Left cardiac atrium (tissue), 4 donors: ENCODE measurements at regions not wholly inside any gene's neighbourhood (a gene's known extent, or its start where the extent isn't known, plus 50 kb on each side); places are given as distances from the start of the nearest gene placed in this dataset.
"Not testable (repeated sequence)": the region's sequence is repeated elsewhere in the genome, so short reads cannot be mapped to it uniquely, and the experiment has no call there.

Source experiments
- ATAC-seq, 2 donors: fragments of 200-7000 bp; cut with Tn5 transposase; one replicate each; pipeline ENCODE4 v1.9.1; 2020; ENCODE audit warnings: mild to moderate bottlenecking in 2 of 2, moderate library complexity in 2 of 2
- DNase-seq: peaks from one replicate; pipeline ENCODE4 v3.0.0-alpha.2; 2020
- intact Hi-C, 2 donors: fragments of 100-400 bp; cut with DNase I; formaldehyde crosslinking; loops; one replicate each; pipeline versions ENCODE4 v1.14.1 to v1.15.1; 2022 to 2023
- donor health status: DM: no; HTN: yes; CAD: no.
- donor health status: DM: no; HTN: yes; CAD: no; lungs with severe emphysema.
- donor health status: DM: yes; HTN: yes; CAD: no.
- donor health status: Dilated cardiomyopathy.

DNA sequence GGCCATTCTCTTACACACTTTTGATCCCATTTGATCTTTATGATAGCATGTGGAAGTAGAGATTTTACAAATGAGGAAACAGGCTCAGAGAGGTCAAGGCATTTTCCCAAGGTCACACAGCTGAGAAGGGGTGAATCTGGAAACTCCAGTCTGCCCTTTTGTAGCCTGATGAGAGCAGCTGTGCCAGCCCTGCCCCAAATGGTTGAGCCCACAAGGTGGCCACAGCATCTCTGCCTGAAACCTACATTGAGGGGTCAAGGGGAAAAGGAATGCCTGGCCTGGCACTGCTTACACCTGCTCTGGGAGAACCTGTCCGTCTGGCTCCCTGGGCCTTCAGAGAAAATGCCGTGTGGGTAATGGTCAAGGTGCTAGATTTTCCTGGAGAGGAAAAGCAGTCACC lies 200.2 kb upstream of the LINGO1 start:
- no peak for DNase-seq
- intact Hi-C loops: no loop called here
- ATAC-seq: no peak

DNA sequence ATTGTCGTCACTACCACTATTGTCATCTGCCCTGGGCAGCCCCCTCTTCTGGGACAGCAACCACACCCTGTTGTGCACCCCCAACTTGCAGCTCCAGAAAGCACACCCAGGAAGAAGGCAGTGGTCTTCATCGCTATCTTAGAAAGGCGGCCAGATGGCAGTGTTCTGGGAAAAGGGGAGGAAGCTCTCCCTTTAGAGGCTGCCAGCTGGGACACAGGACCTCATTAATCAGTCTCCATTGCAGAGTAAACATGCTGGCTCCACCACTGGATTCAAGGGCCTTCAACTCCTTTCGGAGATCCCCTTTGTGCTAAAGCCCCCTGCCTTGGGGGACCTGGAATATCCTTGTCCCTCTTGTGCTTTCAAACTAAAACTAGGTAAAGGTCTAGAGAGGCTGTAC lies 199.3 kb upstream of the LINGO1 start:
- ATAC-seq (no peak), DNase-seq (peak; percentile 3)
- intact Hi-C loops: no loop called here

DNA sequence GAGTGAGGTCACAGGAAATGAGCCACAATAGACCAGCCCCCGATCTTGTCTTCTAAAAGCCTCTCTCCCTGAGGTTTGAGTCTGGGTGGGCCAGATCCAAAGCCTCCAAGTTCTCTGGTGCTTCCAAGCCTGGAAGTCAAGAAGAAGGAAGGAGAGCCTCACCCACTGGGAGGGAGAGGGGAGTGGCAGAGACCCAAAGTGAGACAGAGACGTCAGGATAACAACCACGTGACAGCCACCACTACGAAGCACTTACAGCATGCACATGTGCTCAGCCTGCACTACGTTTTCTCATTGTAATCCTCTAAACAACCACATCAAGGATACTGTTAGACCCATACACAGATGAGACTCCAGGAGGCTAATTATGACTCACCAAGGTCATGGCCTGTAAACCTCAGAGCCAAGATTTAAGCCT lies 197.3 kb upstream of the LINGO1 start:
- peak; percentile 8 for DNase-seq
- intact Hi-C loops: no loop called here
- ATAC-seq: no peak

DNA sequence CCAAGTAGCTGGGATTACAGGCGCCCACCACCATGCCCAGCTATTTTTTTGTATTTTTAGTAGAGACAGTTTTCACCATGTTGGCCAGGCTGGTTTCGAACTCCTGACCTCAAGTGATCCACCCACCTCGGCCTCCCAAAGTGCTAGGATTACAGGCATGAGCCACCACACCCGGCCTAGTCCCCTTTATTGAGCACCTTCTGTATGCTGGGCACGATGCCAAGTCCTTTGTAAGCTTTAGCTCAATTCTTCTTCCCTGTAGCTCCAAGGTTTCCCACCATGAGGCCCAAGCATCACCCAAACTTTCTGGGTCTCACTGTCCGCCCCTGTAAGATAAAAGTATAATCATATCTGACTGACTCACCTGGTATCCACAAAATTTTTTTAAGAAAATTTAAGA lies 196.6 kb upstream of the LINGO1 start:
- ATAC-seq, intact Hi-C loops: not testable (repeated sequence)
- peak; percentile 3 for DNase-seq

DNA sequence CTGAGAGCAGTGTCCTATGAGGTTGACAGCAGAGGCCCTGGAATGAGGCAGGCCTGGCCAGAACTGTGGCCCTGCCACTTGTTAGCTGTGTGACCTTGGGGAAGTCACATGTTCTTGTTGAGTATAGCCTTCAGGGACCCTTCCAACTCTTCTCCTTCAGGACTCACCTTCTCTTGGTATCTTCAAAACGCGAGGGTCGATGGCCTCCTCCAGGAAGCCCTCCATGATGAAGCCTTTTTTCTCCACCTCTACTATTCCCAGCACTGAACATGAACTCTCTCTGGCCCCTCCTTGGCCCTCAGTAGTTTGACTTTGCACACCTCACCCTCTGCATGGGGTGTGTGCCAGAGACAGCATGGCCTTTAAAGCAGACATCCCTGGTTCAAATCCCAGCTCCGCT lies 195.1 kb upstream of the LINGO1 start:
- peak; percentile 5 for DNase-seq
- intact Hi-C loops: no loop called here
- no peak for ATAC-seq

DNA sequence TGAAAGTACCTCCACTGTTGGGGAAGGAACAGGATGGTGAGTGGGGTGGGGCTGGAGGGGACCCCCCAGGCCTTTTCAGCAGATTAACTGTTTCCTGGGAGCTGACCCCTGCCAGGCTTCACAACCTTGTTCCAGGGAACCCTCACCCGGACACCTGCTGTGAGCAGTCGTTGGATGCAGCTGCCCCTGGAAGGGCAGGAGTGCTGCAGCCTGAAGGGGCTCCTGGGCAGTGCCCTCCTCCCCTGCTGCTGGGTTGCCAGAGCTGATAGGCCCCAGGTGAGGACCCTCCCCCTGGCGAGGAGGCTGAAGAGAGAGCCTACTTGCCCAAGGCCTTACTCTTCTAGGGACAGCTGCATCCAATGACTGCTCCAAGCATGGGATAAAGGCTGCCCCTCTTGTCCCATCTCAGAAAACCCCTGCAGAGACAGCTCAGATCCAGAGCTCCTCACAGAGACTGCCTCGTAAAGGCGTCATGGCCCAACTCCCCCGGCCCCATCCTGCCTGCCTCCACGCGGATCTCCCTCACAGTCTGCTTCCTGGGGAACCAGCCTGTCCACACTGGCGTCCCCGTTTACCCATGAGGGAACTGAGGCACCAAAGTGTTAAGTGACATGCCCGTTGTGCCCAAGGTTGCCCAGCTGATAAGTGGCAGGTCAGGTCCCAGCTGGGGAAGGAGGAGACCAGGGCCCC lies 193.4 kb upstream of the LINGO1 start:
- ATAC-seq: no peak
- intact Hi-C loops: no loop called here
- peak; percentile 15 for DNase-seq

DNA sequence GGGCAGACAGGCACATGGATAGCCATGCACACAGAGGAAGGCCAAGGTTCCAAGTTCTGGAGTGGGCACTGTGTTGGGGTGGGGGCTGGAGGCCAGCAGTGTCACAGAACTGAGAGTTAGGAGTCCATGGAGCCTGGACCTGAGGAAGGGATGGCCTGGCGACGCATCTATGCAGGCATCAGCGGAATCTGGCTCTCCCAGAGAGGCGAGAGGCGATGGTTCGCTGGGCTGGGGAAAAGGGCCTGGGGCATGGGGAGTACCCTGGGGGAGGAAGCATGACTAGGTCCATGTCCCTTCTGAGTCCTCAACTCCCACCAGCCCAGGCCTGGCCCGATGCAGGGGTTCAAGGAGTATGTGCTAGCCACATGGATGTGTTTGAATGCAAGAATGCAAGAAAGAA lies 192.8 kb upstream of the LINGO1 start:
- no peak for ATAC-seq
- DNase-seq: peak; percentile 13
- intact Hi-C loops: no loop called here

DNA sequence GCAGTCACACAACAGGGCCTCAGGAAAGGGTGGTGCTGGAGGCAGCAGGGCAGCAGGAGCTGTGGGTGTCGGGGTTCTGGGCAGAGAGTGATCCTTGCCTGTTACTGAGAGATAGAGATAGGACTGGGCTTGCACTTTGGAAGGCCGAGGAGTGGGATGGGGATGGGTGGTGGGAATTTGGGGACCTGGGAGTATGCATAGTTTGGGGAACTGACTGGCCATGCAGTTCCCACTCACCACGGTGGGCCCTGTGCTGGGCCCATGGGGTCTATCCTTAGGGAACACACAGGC lies 192.5 kb upstream of the LINGO1 start:
- no peak for DNase-seq

DNA sequence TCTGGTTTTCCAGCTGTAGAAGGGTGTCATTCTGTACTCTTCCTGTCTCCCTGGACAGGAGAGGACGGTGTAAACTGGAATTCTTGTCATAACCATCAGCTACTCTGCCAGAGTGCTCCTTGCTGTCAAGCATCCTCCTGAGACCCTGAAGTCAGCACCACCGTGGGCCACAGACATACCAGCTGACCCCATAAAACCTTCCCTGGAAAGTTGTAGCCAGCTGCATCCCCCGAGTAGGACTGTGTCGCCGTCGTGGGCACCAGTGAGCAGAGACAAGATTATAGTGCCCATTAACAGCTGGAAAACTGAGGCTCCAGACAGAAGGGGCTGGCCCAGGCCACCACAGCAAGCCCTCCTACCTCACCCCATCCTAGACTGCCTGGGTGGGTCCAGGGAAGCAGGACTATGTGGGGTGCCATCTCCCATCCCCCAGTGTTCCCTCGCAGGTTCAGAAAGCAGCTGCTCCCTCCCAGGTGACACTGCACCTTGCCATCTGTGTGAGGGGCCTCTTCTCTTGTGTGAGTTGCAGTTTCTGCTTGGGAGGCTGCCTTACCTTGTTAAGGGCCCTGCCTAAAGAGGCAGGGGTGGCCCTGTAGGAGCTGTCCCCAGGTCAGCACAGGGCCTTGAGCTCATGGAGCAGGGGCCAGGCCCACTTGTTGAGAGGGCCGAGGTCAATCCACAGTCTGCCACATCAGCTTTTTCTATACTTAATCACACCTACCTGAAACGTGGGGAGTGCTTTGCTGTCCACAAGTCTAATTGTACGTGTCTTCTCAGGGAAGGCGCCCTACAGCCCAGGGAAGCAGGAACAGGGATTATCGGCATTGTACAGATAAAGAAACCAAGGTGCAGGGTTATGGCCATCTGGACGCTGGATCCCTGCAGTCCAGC lies 191.9 kb upstream of the LINGO1 start:
- intact Hi-C loops: loop anchor here in 1 of 2 donors (5.0 kb wide), 1 partner anchor 192 kb away; the partner anchor contains the start of gene LINGO1
- ATAC-seq: no peak
- no peak for DNase-seq

More for the DNA sequence above, 192.5 kb upstream of the LINGO1 start:
- intact Hi-C loops: no loop called here
- no peak for ATAC-seq

DNA sequence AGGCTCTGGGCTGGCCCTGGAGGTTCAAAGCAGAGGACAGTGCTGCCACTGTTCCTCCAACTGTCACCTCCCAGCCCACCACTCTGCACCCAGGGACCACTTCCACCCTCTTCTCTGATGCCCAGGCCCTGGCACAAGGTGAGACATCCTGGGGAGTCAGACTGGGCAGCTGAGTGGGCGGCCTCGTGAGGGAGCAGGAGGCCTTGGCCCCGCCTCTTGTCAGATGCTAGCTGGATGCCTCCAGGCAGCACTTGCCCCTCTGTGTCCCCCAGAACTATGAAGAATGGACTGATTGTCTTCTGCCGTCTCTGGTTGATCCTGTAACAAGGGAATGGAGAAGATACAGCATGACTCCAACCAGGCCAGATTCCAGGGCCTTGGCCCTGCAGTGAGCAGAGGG lies 191.0 kb upstream of the LINGO1 start:
- no peak for ATAC-seq
- intact Hi-C loops: loop anchor here in 1 of 2 donors (5.0 kb wide), 1 partner anchor 191 kb away; the partner anchor contains the start of gene LINGO1
- peak; percentile 13 for DNase-seq

DNA sequence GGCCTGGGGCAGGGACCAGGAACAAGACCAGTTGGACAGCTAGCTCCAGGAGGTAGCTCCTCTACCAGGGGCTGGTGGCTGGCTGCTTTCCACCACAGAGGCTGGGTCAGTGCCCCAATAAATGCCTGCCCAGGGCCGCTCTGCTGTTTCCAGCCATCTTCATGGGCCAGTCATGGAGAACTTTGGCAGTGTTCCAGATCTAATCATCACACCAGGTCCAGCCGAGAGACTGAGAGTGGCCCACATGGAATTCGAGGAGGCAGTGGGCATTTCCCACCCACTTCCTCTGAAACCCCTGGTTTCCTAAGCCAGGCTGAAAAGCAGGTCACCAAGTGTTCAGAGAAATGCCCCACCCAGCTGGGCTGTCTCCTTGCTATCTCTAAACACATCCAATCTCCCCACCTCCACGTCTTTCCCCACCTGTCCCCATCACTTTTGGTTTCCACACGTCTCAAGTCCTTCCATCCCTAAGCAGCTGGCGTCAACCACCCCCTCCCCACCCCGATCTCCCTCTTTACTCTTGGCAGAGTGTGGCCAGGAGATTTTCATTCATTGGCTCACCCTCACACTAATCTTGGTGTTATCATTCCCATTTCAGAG lies 190.0 kb upstream of the LINGO1 start:
- intact Hi-C loops: loop anchor here in 1 of 2 donors (5.0 kb wide), 1 partner anchor 190 kb away; the partner anchor contains the start of gene LINGO1
- ATAC-seq (no peak), DNase-seq (no peak)

DNA sequence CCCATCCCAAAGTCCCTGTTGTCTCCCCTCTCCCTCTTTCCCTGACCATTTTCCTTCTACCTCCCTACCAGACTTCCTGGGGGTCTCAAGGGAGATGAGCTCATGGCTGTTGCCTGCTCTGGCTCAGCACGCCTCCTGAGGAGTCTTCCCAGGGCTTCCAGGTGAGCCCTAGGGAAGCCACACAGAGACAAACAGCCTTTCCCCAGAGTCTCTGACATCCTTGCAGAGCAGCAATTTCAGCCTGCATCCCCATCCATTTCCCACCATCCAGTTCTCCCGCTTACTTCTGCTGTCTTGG lies 189.2 kb upstream of the LINGO1 start:
- no peak for ATAC-seq
- no peak for DNase-seq
- intact Hi-C loops: loop anchor here (2.0 to 5.0 kb wide), 2 partner anchors 187 to 190 kb away; partner anchors contain the start of gene LINGO1 (in 1 of the 2)

DNA sequence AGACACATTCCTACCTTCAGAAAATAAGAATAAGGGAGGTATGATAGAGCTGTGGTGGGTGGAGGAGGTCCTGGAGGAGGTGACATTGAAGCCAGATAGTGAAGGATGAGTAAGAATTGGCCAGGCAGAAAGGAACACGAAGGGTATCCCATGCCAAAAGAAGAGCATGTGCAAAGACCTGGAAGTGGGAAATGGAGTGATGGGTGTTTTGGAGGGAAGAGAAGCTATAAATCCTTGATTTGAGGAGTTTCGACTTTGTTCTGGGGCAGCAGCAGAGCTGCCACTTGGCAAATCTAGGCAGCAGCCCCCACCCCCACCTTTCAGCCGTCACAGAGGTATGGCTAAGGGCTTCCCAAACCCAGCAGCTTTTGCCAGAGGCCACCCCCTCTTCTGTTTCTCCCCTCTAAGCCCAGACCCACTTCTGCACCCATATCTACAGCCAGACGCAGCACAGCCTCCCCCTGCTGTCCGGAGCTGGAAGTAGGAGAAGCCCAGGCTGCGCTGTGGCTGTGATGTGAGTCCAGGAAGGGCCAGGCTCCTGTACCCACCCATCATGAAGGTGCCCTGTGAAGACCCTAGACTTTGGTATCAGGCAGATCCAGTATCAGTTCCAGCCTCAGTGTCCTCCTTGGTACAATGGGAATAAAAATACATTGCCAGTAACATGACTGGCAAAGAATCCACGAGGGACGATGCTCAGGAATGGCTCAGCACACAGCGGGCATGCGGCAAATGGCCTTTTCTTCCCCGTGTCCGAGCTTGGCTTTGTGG lies 188.7 kb upstream of the LINGO1 start:
- peak; percentile 74 to 78 for ATAC-seq
- intact Hi-C loops: loop anchor here (2.0 to 5.0 kb wide), 2 partner anchors 187 to 189 kb away; partner anchors contain the start of gene LINGO1 (in 1 of the 2)
- peak; percentile 64 for DNase-seq

DNA sequence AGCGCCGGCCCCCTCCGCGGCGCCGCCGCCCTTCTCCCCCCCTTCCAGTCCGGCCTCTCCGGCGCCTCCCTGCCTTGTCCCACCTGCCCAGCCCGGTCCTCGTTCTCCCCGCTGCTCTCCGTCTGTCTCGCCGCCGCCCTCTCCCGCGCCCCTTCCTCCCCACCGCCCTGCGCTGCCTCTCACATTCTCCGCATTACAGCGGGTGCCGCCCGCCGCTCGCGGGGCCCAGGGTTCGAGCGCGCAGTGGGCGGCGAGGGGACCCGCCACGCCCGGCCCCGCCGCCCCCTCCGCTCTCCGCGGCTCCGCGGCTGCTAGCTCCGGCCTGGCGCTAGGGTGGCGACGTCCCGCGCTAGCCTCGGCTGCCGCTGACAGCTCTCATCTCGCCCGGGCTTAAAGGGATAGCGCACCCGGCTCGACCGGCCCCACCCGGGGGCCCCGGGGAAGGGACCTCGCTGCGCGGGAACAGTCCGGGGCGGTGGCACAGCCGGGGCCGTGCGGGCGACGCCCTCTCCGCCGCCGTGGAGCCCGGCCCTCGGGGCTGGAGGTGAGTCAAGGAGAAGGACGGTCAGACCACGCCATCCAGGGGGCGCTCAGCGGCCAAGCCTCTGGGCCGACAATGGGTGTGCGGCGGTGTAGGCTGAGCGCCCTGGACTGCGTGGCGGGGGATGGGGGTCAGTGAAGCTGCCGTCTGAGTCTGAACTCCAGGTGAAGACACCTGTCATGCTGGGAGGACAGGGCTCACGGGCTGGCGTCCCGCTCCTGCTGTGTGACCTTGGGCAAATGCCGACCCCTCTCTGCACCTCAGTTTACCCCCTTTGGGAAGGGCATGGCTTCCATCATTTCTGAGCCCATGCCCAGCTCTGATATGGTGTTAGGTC lies 187.4 kb upstream of the LINGO1 start:
- peak; percentile 36 to 65 for ATAC-seq

DNA sequence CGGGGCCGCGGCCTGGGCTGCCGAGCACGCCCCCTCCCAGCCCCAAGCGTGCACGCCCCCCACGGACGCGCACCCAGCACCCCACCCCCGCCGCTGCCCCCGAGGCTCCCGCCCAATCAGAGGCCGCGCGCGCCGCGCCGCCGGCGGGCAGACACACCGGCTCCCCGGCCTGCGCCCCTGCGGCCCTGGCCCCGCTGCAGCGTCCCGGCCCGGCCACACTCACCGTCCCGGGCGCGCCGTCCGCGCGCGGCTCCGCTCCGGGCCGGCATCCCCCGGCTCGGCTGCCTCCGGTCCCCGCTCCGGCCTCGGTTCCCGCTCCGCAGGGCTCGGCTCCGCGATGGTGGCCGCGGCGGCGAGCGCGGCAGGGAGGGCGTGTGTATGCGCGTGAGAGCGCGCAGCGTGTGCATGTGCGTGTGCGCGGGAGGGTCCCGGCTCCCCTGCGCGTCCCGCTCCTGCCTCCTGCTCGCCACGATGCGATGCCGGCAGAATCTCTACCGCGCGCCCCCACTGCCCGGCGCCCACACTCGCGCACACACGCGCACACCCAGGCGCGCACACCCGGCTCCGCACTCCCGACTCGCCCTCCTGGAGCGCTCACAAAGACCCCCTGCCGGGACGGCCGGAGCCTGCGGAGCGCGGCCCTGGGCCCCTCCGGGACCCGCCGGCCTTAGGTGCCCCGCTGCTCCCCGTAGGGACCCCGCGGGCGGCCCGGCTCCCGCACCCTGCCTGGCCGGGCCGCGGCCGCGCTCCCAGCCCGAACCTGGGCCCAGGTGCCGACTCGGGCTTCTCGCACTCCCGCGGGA lies 186.5 kb upstream of the LINGO1 start:
- no peak for ATAC-seq
- intact Hi-C loops: no loop called here
- DNase-seq: no peak

More for the DNA sequence above, 187.4 kb upstream of the LINGO1 start:
- intact Hi-C loops: loop anchor here (2.0 to 5.0 kb wide), 2 partner anchors 185 to 188 kb away; partner anchors contain the start of gene LINGO1 (in 1 of the 2)
- no peak for DNase-seq

DNA sequence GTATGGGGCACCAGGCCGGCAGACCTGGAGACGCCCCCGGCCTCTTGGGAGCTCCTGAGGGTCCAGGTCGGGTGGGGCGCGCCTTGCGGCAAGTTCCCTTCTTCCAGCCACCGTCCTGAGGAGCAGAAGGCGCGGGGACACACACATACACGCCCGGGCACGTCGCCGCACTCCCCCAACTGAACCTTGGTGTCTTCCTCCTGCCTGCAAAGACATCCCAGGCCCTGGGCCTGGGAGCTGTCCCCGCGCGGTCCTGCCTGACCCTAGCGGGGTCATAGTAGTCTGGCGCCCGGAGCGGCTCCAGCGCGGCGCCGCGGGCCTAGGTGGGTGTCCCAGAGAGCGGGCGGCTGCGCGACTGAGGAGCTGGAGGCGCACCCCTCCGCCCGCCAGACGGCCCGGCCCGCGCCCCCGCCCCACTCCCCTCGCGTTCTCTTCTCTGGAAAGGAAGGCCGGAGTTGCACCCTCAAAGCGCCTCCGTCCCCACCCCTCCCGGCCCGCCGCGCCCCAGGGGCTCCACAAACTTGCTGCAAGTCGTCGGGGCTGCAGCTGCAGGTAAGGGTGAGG lies 185.9 kb upstream of the LINGO1 start:
- intact Hi-C loops: no loop called here
- ATAC-seq: no peak
- DNase-seq: no peak

DNA sequence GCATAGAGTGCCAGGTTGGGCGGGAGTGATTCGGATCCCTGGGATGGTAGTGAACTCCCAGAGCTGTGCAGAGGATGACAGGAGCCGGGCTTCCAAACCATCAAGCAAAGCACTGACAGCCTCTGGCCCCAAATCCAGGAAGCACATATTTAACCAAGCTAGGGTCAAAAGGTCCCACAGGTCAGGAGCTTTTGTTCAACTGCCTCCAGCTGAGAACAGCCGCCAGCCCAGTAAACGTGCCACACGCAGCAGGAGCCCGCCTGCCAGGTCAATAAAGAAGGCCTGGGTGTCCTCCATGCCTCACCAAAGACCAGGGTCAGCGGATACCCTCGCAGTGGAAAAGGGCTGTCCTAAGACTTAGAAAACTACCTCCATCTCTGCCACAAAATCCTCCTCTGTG lies 184.7 kb upstream of the LINGO1 start:
- no peak for ATAC-seq

More for the DNA sequence above, 184.7 kb upstream of the LINGO1 start:
- DNase-seq: no peak
- intact Hi-C loops: no loop called here
